ENCODE measurements at regions not wholly inside any gene's neighbourhood (a gene's known extent, or its start where the extent isn't known, plus 50 kb on each side); places are given as distances from the start of the nearest gene placed in this dataset.
"Not testable (repeated sequence)": the region's sequence is repeated elsewhere in the genome, so short reads cannot be mapped to it uniquely, and the experiment has no call there.

DNA sequence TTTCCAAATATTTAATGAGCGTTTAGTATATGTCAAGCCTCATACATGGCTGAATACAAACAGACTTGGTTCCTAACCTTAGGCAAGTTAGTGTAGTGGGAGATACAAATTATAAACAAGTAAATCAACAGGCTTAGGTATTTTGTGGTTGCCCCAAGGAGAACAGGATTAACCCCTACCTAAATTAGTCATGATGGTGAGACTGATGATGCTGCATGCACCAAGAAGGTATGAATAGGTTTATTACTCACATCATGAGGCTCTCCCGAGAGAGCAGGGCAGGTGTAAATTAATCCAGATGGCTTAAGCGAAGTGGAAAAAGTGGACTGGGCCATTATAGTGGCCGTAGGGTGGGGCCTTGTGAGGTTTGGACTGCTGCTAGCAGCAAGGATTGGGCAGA lies 118.1 kb upstream of the GCFC2 start:
- no peaks in the 10 kb centered on the region for H3K36me3 ChIP-seq (ENCODE audit: low read length)
- TF ChIP-seq, protein P1, sequence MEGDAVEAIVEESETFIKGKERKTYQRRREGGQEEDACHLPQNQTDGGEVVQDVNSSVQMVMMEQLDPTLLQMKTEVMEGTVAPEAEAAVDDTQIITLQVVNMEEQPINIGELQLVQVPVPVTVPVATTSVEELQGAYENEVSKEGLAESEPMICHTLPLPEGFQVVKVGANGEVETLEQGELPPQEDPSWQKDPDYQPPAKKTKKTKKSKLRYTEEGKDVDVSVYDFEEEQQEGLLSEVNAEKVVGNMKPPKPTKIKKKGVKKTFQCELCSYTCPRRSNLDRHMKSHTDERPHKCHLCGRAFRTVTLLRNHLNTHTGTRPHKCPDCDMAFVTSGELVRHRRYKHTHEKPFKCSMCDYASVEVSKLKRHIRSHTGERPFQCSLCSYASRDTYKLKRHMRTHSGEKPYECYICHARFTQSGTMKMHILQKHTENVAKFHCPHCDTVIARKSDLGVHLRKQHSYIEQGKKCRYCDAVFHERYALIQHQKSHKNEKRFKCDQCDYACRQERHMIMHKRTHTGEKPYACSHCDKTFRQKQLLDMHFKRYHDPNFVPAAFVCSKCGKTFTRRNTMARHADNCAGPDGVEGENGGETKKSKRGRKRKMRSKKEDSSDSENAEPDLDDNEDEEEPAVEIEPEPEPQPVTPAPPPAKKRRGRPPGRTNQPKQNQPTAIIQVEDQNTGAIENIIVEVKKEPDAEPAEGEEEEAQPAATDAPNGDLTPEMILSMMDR (IDR thresholded peaks at IDR 0.05; ENCODE audit: insufficient read depth, low read length, poor library complexity, severe bottlenecking) = no peak
- TF ChIP-seq EZH2phosphoT487 (conservative IDR thresholded peaks at IDR 0.05; ENCODE audit: low read length) = no peak
- no peak overlapping the region for H3K9ac ChIP-seq (ENCODE audit: low read length)
- H3K4me2 ChIP-seq (ENCODE audit: low read depth, low read length, poor library complexity, severe bottlenecking) = no peak overlapping the region
- no peaks in the 10 kb centered on the region; the same call in 1 of the 2 replicates for H3K27me3 ChIP-seq (ENCODE audit: low read length)
- no peaks in the 10 kb centered on the region for H3F3A ChIP-seq (ENCODE audit: insufficient read depth)
- H3K9me2 ChIP-seq (replicated peaks; ENCODE audit: insufficient read depth, low read length) = no peaks in the 10 kb centered on the region
- no peaks in the 10 kb centered on the region for H3K79me2 ChIP-seq (ENCODE audit: insufficient read depth, low read length)
- no peak overlapping the region for H3K27ac ChIP-seq (ENCODE audit: low read depth, low read length)
- no peak overlapping the region for H3K4me3 ChIP-seq (ENCODE audit: insufficient read depth, low read length, poor library complexity, severe bottlenecking)
- no peak overlapping the region for H2AFZ ChIP-seq (ENCODE audit: low read depth, low read length, severe bottlenecking)
- no peaks in the 10 kb centered on the region for H3K9me3 ChIP-seq (ENCODE audit: insufficient read depth, low read length)
- no peaks in the 10 kb centered on the region for H4K20me1 ChIP-seq (ENCODE audit: low read depth, low read length)

DNA sequence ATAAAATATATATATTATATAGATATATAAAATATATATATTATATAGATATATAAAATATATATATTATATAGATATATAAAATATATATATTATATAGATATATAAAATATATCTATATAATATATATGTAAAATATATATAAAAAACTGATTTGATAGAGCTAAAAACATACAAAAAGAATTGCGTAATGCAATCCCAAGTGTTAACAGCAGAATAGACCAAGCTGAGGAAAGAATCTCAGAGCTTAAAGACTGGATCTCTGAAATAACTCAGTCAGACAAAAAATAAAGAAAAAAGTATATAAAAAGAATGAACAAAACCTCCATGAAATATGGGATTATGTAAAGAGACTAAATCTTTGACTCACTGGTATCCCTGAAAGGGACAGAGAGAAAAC lies 112.8 kb upstream of the GCFC2 start:
- not testable (repeated sequence) for H3K36me3 ChIP-seq (ENCODE audit: low read length); H3K27me3 ChIP-seq (ENCODE audit: low read length); H3F3A ChIP-seq (ENCODE audit: insufficient read depth); H4K20me1 ChIP-seq (ENCODE audit: low read depth, low read length); H3K9ac ChIP-seq (ENCODE audit: low read length); H3K27ac ChIP-seq (ENCODE audit: low read depth, low read length); H2AFZ ChIP-seq (ENCODE audit: low read depth, low read length, severe bottlenecking); H3K9me3 ChIP-seq (ENCODE audit: insufficient read depth, low read length); H3K9me2 ChIP-seq (replicated peaks; ENCODE audit: insufficient read depth, low read length); H3K4me2 ChIP-seq (ENCODE audit: low read depth, low read length, poor library complexity, severe bottlenecking); H3K4me3 ChIP-seq (ENCODE audit: insufficient read depth, low read length, poor library complexity, severe bottlenecking); H3K79me2 ChIP-seq (ENCODE audit: insufficient read depth, low read length)

DNA sequence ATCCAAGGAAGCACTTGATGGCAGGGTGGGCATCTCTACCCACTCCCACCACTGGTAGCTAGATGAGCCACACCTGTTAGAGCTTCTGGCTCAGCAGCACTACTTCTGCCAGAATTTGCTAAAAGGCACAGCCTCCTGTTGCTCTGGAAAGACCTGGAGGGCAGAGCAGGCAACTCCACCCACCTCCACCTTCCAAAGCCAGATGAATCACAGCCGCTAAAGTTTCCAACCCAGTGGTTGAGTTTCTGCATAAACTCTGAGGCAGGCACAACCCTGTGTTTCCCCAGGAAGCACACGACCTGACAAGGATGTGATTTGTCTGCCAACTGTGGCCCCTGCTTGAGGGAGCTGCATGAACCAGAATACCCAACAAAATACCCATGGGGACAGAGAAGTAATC lies 111.6 kb upstream of the GCFC2 start:
- Histone ChIP-seq H3K4me2 (ENCODE audit: low read depth, low read length, poor library complexity, severe bottlenecking) (no peak overlapping the region), H2AFZ (ENCODE audit: low read depth, low read length, severe bottlenecking) (no peak overlapping the region), H3K9me3 (ENCODE audit: insufficient read depth, low read length) (no peaks in the 10 kb centered on the region), H3K27me3 (ENCODE audit: low read length) (no peaks in the 10 kb centered on the region; the same call in 1 of the 2 replicates), H3K9me2 (replicated peaks; ENCODE audit: insufficient read depth, low read length) (no peaks in the 10 kb centered on the region), H3K9ac (ENCODE audit: low read length) (no peak overlapping the region), H3K36me3 (ENCODE audit: low read length) (no peaks in the 10 kb centered on the region), H3K27ac (ENCODE audit: low read depth, low read length) (no peak overlapping the region), H4K20me1 (ENCODE audit: low read depth, low read length) (no peaks in the 10 kb centered on the region), H3F3A (ENCODE audit: insufficient read depth) (no peaks in the 10 kb centered on the region), H3K4me3 (ENCODE audit: insufficient read depth, low read length, poor library complexity, severe bottlenecking) (no peak overlapping the region), H3K79me2 (ENCODE audit: insufficient read depth, low read length) (no peaks in the 10 kb centered on the region)
- TF ChIP-seq EZH2phosphoT487 (conservative IDR thresholded peaks at IDR 0.05; ENCODE audit: low read length) = no peak
- TF ChIP-seq, protein P1 (IDR thresholded peaks at IDR 0.05; ENCODE audit: insufficient read depth, low read length, poor library complexity, severe bottlenecking) = no peak

DNA sequence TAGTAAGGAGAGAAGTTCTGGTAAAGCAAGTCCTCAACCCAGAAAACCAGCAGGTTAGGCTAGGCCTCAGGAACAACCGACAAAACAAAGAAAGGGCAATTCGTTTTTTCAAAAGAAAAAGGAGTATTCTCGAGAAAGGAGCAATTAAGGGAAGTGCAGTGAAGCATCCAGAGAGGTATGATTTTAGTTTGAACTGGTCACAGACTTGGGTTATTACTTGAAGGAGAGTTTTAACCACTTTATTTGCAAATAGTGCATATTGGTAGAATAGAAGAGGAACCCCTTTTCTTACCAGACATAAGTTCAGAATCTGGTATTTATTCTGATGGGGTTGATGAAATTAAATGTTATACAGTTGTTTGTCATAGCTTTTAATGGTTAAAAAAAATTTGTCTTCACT lies 110.0 kb upstream of the GCFC2 start:
- Histone ChIP-seq H3K9me2 (replicated peaks; ENCODE audit: insufficient read depth, low read length) (no peaks in the 10 kb centered on the region), H3K9me3 (ENCODE audit: insufficient read depth, low read length) (no peaks in the 10 kb centered on the region), H3K36me3 (ENCODE audit: low read length) (no peaks in the 10 kb centered on the region), H3K4me2 (ENCODE audit: low read depth, low read length, poor library complexity, severe bottlenecking) (no peak overlapping the region), H3K27ac (ENCODE audit: low read depth, low read length) (no peak overlapping the region), H2AFZ (ENCODE audit: low read depth, low read length, severe bottlenecking) (no peak overlapping the region), H3K9ac (ENCODE audit: low read length) (no peak overlapping the region), H4K20me1 (ENCODE audit: low read depth, low read length) (no peaks in the 10 kb centered on the region), H3F3A (ENCODE audit: insufficient read depth) (no peaks in the 10 kb centered on the region), H3K27me3 (ENCODE audit: low read length) (no peaks in the 10 kb centered on the region; the same call in 1 of the 2 replicates), H3K4me3 (ENCODE audit: insufficient read depth, low read length, poor library complexity, severe bottlenecking) (no peak overlapping the region), H3K79me2 (ENCODE audit: insufficient read depth, low read length) (no peaks in the 10 kb centered on the region)
- TF ChIP-seq, protein P1 (IDR thresholded peaks at IDR 0.05; ENCODE audit: insufficient read depth, low read length, poor library complexity, severe bottlenecking) = no peak
- no peak for TF ChIP-seq EZH2phosphoT487 (conservative IDR thresholded peaks at IDR 0.05; ENCODE audit: low read length)
